GM18858 (cell line): ENCODE measurements at regions not wholly inside any gene's neighbourhood (a gene's known extent, or its start where the extent isn't known, plus 50 kb on each side); places are given as distances from the start of the nearest gene placed in this dataset.
"Not testable (repeated sequence)": the region's sequence is repeated elsewhere in the genome, so short reads cannot be mapped to it uniquely, and the experiment has no call there.

Experiments
- ATAC-seq: cut with Tn5 transposase; IDR thresholded peaks from one replicate; pipeline ENCODE4 v1.9.1; 2021; ENCODE audit not compliant: unreplicated experiment

DNA sequence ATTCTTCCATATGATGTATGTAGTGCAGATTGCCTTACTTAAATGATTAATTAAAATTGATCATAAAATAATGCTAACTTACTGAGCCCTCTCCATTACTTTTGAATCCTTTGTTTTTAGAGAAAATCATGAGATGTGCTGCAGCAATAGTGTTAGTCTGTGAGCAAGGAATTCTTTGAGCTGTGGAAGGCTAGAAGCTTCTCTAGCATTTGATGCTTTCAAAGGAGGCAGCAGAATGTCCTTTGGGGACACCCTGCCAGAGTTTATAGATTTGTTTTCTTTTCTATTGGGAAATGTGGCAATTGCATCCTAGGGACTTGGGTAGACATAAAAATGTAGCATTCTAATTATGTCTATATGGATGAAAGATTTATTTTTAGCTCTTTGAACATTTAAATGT lies 284.1 kb upstream of the SMIM30 start:
- ATAC-seq = no peak

DNA sequence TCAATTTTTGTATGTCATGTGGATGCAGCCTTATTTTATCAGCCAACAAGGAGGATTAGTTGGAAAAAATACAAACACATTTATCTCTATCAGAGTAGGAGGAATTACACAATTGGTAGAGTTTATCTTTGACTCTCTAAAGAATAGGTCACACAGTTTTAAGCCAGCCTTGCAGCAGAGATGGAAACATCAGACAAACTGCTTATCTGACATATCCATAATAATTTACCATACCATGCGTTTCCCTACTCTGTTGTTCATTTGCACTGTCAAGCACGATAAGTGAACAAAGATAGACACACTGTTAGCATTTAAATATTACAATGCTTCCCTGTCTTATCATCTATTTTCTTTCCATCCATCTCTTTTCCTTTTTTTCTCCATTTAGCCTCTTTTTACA lies 283.7 kb upstream of the SMIM30 start:
- no peak for ATAC-seq

DNA sequence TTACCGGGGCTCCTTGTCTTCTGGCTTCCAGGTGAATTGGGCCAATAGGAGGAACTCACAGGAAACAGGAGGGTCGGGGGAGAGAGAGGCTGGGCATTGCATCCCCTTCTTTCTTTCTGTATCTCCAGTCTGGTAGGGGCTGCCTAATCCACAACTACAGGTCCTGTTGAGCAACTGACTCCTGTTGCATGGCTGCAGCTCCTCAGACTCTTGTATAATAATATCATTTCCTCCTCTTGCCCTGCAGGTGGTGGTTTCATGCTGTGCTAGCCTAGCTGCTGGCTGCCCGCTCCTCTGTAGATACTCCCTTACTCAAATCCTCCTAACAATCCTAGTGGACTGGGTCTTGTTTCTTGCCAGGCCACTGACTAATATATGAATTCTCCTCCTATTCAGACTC lies 276.5 kb upstream of the SMIM30 start:
- no peak for ATAC-seq

DNA sequence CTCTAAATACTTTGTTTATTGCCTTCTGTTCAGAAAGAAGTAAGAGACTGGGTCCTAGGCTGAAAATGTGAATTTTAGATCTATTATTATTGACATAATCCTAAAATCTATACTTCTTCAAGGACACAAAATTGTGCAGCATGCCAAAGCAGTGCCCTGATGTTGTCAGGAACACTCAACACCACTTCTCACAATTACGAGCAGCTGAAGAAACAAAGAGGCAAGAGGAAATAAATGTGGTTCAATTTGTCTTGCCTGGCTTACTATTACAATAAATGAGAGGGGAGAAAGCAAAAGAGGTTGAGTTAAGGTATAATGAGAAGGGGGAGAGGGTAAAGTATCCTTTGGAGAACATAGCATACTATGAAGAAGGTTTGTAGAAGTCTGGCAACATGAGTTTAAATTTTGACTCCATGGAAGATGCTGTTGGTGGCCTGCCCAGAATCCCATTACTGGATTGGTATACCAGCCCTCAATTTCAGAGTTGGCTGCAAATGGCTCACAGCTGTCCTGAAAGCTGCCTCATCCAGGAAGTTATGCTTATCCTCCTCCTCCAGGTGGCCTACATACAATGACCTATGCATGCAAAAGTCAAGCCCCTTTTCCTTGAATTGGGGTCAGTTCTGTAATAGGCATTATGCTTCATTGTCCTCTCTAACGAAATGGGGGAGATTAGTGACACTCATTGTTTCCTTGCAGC lies 274.6 kb upstream of the SMIM30 start:
- ATAC-seq = no peak

DNA sequence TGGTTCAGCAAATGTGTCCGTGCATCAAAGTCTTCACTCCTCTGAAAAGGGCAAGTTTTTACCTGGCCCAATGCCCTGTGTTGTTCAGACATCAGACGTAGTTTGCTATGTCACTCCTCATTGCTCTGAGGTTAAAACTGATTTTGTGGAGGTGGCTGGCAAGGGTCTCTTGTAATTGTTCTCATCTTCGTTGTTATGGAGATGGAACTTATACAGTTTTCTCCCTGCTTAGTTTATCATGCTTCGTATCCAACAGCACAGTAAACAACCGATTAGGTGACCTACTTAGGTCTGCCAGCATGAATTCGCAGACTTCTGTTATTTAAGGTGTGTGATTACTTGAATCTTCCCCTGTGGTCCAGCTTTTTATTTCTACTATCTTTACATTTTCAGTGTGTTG lies 274.1 kb upstream of the SMIM30 start:
- no peak for ATAC-seq

DNA sequence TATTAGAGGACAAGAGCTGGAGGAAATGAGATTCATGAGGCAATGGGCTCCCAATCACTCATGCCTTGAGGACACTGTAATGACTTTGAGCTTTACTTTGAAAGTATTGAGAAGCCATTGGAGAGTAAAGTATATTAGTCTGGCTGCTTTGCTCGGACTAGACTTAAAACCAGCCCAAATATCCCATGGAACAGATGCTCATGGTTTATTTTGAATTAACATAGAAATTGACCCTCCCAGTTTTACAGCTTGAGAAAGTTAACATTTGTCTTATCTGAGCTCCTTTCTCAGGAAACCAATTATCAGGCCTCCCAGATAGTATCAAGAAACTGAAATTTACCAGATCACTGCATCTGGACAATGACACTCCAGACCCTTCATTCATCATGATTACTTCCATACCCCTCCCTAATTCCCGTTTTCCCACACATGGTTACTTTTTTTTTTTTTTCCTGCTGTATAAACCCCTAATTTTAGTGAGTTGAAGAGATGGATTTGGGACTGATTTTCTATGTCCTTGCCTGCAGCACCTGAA lies 270.8 kb upstream of the SMIM30 start:
- no peak for ATAC-seq

DNA sequence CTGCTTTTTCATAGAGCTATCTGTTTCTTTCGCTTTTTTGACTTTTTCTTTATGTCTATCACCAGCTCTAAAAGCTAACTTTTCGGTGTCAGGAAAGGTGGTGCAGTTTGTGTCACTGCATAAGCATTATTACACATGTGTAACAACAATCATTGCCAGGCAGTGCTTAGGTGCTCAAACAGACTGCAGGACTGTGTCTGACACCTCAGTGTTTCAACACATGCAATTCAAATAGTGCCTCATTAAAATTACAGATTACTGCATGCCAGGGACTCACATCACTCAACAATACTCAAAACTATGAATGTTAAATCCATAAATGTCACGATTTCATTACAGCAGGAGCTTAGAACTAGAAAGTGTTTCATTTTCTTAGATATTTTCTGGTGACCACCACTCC lies 265.3 kb upstream of the SMIM30 start:
- no peak for ATAC-seq

DNA sequence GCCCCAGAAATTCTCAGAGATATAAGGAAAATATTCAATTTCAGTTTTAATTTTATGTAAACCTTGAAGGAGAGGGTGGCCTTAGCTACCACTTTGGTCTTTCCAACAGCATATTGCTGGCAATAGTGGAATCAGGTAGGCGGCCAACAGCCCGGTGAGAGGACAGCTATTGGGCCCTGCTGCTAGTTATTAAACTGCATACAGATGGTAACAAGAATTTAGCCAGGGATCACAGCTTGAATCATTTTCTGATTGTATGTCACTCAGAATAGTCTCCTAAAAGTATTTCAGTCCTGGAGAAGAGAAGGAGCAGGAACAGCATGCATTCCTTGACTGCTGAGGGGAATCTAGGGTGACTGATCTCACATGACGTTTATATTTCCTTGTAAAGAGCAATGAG lies 261.4 kb upstream of the SMIM30 start:
- no peak for ATAC-seq

DNA sequence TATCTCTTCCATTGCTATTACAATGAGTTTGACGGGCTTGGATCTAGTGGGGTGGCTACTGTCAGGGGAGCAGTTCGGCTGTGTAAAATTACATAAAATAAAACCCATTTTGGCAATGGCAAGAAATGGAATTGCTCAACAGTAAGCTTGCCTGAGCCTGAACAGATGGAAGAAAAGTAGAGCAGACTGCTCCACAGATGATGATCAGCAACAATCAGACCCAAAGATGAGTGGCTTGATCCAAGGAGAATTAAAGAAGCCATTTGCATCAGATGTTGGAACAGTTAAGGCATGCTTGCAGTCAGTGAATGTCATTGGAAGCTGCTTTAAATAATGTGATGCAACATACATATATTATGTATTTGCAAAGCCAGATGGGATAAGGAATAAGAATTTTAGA lies 256.6 kb upstream of the SMIM30 start:
- no peak for ATAC-seq

DNA sequence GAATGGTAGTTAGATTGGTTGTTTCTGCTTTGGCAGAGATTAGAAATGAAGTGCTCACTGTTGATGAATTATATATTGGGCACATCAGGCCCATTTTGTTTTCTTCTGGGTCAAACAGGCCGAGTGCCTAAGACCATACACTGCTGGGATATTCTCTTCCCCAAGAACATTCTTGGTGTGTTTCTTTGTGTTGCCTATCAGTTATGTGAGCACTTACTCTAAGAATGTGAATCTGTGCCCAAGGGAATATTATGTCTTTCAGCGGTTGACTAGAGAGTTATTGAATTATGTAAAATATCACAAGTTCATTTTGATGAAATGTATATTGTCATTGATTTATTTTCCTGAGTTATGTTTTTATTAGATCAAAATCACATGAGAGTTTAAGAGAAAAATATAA lies 255.5 kb upstream of the SMIM30 start:
- no peak for ATAC-seq

DNA sequence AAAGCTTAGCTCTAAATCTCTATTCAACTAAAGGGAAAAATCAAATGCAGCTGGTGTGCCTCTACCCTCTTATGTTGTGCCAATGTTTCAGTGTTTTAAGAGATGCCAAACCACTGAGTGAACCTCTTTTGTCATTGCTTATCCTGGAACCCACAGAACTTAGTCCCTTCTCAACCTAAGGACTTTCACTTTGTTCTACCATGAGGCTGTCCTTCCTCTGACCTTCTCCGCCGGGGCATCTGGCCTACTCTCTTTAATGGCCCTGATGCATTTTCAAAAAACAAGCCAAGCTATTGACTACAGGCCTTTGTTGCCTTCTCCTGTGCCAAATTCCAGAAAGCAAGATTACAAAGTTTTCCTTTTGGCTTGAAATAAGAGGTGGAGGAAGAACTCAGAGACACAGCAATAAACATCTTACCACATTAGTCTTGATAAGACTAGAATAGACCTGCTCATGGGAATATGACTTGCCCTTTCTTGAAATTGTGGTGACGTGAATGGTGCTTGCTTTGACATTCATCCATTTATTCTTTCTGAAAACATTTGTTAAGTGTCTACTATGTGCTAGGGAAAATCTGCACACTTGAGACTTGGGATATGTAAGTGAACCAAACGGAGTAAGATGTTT lies 253.2 kb upstream of the SMIM30 start:
- no peak for ATAC-seq

DNA sequence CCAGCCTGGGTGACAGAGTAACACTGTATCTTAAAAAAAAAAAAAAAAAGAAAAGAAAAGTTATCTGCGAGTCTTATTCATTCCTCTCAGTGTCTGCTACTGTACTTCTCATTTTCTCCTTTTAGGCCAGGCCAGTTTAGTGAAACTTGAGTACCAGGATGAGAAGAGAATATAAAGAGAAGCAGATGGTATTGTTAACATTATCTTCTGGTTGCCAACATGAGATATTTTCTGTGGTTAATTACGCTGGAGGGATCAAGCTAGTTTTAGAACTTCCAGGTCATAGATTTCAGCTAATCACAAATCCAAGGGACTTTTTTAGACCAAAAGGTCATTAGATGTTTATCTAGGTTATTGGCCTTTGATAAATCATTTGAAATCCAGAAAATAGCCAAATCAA lies 252.6 kb upstream of the SMIM30 start:
- ATAC-seq = no peak

DNA sequence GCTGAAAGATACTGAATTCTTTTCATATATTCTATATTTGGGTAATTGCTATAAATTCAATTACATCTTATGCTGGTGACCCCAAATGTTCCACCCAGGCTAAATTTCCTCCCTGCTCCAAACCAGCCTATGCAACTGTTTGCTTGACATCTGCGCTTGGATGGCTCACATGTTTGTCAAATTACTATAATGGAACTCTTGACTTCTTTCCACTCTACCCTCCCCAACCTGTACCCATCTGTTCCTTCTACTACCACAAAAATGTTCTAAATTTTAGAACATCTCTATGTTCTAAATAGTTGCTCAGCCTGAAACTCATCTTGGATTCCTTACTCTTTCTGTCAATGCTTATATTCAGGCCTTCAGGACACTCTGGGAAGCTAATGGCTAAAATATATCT lies 249.9 kb upstream of the SMIM30 start:
- ATAC-seq = no peak

DNA sequence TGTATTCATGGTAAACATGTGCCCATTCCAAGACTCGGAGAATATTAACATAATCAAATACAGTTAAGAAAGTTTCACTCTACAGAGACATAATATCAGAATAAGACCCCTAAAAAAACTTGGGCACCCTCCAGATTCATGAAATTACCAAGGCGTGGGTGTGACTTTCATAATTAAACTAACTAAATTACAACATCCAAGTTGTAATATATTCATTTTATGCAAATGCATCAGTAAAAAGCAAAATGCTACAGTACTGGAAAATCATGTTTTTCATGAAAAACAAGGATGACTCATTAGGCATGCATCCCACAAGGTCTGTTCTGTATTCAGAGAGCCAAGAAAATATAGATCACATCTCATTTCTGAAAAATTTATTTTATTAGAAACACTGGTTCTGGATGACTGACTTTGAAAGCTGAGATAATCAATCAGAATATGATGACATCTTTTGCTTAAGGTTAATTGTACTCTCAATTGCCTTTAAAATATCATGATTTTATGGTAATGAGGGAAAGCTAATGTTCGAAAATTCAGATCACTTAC lies 248.8 kb upstream of the SMIM30 start:
- ATAC-seq = no peak

DNA sequence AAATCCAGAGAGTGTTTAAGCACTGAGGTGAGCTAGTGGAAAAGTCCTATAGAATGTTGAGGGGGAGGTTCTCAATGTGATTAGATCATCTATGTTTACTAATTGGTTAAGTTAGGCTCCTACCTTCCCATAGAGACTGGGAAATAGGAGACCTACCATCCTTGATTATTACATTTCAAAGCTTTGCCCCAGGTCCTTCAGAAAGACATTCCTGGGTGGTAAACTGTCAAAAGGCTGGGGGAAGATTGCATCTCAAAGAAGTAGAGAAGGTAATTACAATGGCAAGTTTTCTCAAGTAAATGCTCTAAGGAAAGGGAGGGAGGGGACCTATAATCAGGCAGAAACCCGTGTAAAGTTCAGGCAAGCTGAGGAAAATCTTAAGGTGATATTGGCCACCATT lies 247.8 kb upstream of the SMIM30 start:
- no peak for ATAC-seq

DNA sequence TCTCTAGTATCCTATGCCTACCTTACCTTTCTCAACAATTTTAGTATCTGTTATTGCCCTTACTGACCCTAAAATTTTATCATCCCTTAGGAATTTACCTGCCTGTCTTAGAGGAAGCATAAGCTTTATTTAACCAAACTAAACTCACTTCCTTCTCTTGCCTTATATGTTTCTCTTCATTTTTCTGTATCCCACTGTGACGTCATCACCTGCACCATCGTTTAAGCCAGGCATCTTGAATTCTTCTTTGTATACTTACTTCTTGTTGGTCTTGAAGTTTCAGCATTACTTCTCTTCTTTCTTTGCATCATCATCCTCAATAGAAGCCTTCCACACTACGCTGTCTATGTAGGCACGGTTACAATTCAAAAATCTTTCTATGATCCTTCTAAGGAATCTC lies 231.0 kb upstream of the SMIM30 start:
- ATAC-seq = no peak

DNA sequence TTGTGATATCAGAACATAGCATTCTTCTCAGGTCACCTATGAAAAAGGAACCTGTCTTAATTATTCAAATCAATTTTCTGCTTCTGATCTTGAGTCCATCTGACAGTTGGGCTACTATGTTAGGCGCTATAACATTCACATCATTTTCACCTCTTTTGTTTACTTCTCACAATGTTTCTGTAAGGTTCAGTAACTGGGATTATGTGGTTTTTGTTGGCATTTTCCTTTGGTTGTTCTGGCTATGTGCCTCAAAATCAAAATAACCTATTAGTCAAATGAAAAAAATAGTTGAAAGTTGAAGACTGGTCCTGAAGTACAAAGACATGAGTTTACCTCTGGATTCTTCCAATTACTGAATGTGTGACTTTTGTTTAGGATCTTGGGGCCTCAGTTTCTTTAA lies 221.3 kb upstream of the SMIM30 start:
- ATAC-seq = no peak

DNA sequence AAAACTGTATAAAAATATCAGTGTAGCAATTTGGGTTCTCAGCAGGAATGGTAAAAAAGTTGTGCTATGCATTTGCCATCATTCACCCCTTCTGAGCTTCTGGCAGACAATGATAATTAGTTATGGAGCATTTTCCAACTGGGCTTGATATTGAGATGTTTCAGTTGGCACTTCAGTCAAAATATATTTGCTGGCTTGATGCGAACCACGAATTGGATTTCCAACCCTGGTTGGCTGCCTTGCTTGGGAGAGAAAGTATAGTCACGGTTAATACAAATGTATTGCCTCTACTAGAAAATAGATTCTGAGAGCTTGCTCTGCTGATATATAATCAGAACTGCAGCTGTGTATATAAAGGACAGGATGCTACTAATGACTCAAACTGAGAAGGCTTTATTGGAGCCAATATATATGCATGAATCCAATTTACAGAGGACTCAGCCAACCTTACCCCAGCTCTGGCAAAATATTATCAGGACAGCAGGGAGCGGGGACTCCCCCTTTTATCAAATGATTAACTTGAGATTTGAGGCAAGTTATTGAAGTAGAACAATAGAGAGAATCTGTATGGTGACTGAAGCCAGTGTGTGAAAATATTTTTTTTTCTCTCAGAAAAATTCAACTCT lies 219.8 kb upstream of the SMIM30 start:
- no peak for ATAC-seq

DNA sequence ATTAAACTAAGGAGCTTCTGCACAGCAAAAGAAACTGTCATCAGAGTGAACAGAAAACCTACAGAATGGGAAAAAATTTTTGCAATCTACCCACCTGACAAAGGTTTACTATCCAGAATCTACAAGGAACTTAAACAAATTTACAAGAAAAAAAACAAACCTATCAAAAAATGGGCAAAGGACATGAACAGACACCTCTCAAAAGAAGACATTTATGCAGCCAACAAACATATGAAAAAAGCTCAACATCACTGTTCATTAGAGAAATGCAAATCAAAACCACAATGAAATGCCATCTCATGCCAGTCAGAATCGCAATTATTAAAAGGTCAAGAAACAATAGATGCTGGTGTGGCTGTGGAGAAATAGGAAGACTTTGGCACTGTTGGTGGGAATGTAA lies 218.5 kb upstream of the SMIM30 start:
- not testable (repeated sequence) for ATAC-seq

DNA sequence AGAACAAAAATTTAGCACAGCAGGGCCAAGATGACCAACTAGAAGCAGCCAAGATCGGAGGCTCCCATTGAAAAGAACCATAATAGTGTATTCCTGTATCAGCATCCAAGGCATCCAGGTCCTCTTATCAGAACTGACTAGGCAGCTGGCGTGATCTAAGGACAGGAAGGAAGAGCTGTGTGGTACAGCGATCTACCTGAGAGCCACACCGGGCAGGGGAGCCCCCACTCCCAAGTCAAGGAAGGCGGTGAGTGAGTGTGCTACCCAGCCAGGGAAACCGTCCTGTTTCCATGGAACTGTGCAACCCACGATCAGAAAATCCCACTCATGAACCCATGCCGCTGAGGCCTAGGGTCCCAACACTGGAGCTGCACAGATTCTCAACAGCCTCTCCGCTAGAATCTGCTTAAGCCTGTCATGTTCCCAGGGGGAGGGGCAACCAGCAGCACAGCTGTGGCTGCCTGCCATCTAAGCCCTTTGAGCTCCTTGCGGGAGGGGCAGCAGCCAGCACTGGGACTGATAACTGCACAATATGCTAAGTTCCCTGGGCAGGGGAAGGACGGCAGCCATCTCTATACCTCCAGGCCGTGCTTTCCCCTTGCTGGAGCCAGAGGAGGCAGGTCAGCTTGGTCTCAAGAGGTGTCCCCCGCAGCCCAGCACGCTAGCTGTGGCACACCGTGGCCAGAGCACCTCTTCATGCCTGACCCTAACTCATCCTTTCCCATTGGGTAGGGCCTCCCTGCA lies 213.0 kb upstream of the SMIM30 start:
- no peak for ATAC-seq

DNA sequence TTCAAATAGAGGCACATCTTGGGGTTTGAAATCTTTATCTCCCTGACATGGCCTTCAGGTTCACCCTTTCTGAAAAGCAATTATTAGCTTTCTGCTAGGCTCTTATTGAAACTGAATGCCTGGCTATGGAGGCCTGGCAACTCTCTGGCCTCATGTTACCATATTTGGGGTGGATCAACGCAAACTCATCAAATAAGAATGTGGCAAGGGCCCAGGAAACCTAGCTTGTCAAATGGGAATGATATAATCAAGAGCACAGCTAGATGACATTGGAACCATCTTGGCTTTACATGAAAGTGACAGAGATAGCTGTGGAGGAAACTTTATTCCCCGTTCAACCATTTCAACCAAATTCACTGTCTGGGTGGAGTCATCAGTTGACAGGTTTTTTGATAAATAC lies 202.8 kb upstream of the SMIM30 start:
- no peak for ATAC-seq
